Heart left ventricle (tissue), 13 donors: ENCODE measurements at regions not wholly inside any gene's neighbourhood (a gene's known extent, or its start where the extent isn't known, plus 50 kb on each side); places are given as distances from the start of the nearest gene placed in this dataset.

Source experiments
- POLR2A ChIP-seq, 2 donors: fragments of 450-650 bp; IDR thresholded peaks; one replicate each; pipeline ENCODE4 v1.6.1; 2017; ENCODE audit warnings: antibody characterized with exemption in 2 of 2, mild to moderate bottlenecking in 2 of 2, moderate library complexity in 2 of 2
- TF ChIP-seq, protein P1 (sequence below), 12 donors: fragments of 200-600 bp; sonication (generic) in 4 of 12; IDR thresholded peaks; one replicate each; pipeline versions ENCODE4 v1.5.0 to v1.8.0; 2018 to 2022; ENCODE audit warnings: antibody characterized with exemption in 12 of 12, mild to moderate bottlenecking in 5 of 12
- donor health status: ischemic (EF 13 %, LVEDD 7.1; RV severe dilation, severe dysfunction).
- donor health status: DM: no; HTN: yes; CAD: no.
- donor health status: DM: no; HTN: no; CAD: no.
- donor health status: ischemic (EF 25% LVEDD 6.9; RV normal size, moderate dysfunction).
- donor health status: ischemic (EF 25% LVEDD 5.7; RV mildly dilated, moderate dysfunction).
- donor health status: ischemic (EF 35%, LVEDD 5.7; RV mildly dilated, moderate dysfunction).
- donor health status: nonischemic (EF 11% LVEDD 7.7; RV severe dilation, severe dysfunction).
- donor health status: DM: yes; HTN: yes; CAD: no.
- donor health status: PGD.
- donor health status: ischemic (EF 29% LVEDD 5.4; RV normal size, mild dysfunction).
- donor health status: nonischemic (EF 23%, LVEDD 6.1; RV moderate dilation, normal function).

DNA sequence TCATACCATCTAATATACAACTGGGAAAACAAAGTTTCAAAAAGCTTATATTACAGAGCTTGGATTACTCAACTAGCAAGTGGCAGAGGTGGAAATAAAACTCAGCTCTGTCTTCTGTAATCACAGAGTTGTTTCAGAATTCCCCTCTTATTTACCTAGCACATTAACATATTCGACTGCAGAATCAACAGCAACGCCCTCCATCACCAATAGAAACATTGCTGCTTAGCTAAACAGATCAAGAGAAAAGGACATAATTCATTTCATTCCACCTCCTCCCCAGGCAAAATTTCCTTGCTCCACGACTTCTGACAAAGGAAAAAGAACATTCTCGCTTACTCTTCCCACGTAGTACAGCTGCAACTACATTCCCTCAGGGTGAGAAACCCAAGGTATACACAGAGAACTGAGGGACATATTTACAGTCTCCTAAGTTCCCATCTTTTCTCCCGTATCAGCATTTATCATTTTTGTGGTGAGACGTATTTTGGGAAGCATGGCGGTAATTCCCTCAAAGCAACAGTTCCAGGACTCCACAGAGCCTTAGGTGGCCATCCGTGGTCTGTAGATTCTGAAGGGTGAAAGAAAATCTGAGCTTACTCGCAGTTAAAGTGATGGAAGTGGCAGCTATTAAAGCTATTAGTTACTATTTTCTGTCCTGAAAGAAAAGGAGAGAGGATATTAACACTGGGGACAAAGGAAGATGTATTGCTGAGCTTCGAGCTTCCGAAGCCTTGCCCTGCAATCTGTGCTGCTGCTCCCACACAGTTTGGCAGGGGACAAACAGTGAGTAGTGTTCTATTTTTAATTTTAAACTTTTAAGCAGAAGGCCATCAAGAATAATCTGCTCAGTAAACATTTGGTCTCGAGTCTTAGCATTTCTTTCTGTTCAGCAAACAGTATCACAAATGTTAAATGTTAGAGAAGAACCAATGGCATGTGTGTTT is 1296.2 kb downstream of the CDH8 start:
- TF ChIP-seq, protein P1, sequence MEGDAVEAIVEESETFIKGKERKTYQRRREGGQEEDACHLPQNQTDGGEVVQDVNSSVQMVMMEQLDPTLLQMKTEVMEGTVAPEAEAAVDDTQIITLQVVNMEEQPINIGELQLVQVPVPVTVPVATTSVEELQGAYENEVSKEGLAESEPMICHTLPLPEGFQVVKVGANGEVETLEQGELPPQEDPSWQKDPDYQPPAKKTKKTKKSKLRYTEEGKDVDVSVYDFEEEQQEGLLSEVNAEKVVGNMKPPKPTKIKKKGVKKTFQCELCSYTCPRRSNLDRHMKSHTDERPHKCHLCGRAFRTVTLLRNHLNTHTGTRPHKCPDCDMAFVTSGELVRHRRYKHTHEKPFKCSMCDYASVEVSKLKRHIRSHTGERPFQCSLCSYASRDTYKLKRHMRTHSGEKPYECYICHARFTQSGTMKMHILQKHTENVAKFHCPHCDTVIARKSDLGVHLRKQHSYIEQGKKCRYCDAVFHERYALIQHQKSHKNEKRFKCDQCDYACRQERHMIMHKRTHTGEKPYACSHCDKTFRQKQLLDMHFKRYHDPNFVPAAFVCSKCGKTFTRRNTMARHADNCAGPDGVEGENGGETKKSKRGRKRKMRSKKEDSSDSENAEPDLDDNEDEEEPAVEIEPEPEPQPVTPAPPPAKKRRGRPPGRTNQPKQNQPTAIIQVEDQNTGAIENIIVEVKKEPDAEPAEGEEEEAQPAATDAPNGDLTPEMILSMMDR (IDR thresholded peaks at IDR 0.05), result no peak
- no peak for TF ChIP-seq POLR2A (IDR thresholded peaks at IDR 0.05)
